Neural cell (in vitro differentiated cells): ENCODE measurements at regions not wholly inside any gene's neighbourhood (a gene's known extent, or its start where the extent isn't known, plus 50 kb on each side); places are given as distances from the start of the nearest gene placed in this dataset.

Experiments
- H2AFZ ChIP-seq: fragments of 200-600, 300-800 bp; sonication (generic), shearing (Covaris generic); 2 replicates; pipeline ENCODE4 v1.6.0; 2014; ENCODE audit warnings: low read depth, mild to moderate bottlenecking, antibody characterized with exemption, low read length, moderate library complexity
- H3F3A ChIP-seq: fragments of 200-600 bp; shearing (Covaris generic); 2 replicates; pipeline ENCODE4 v1.6.1; 2016; ENCODE audit warnings: mild to moderate bottlenecking, moderate library complexity, mixed read lengths, antibody characterized with exemption, low read length; ENCODE audit not compliant: insufficient read depth, poor library complexity, severe bottlenecking
- H3K27ac ChIP-seq: fragments of 200-600, 300-800 bp; sonication (generic), shearing (Covaris generic); 2 replicates; pipeline ENCODE4 v1.5.1; 2014; ENCODE audit warnings: mild to moderate bottlenecking, low read length, moderate library complexity
- H3K27me3 ChIP-seq: fragments of 300-800, 200-600 bp; sonication (generic), shearing (Covaris generic); 2 replicates; pipeline ENCODE4 v1.6.0; 2014; ENCODE audit warnings: mild to moderate bottlenecking, low read depth, low read length, moderate library complexity; ENCODE audit not compliant: insufficient read depth
- H3K36me3 ChIP-seq: fragments of 300-800, 200-600 bp; sonication (generic), shearing (Covaris generic); 2 replicates; pipeline ENCODE4 v1.5.1; 2014; ENCODE audit warnings: mild to moderate bottlenecking, antibody characterized with exemption, low read length, moderate library complexity; ENCODE audit not compliant: insufficient read depth
- H3K4me2 ChIP-seq: fragments of 300-800, 200-600 bp; sonication (generic), shearing (Covaris generic); 2 replicates; pipeline ENCODE4 v1.6.0; 2014; ENCODE audit warnings: mild to moderate bottlenecking, low read length
- H3K4me3 ChIP-seq: fragments of 300-800, 200-600 bp; sonication (generic), shearing (Covaris generic); 2 replicates; pipeline ENCODE4 v1.5.1; 2014; ENCODE audit warnings: mild to moderate bottlenecking, low read length, moderate library complexity
- H3K79me2 ChIP-seq: fragments of 200-600 bp; shearing (Covaris generic); replicated peaks from 2 replicates; pipeline ENCODE4 v1.6.0; 2014; ENCODE audit warnings: mild to moderate bottlenecking, low read length, moderate library complexity; ENCODE audit not compliant: insufficient read depth
- H3K9ac ChIP-seq: fragments of 300-800, 200-600 bp; sonication (generic), shearing (Covaris generic); 2 replicates; pipeline ENCODE4 v1.6.1; 2016; ENCODE audit warnings: mild to moderate bottlenecking, low read length, mixed read lengths
- H3K9me2 ChIP-seq: fragments of 200-600 bp; shearing (Covaris generic); 2 replicates; pipeline ENCODE4 v1.6.1; 2016; ENCODE audit warnings: mild to moderate bottlenecking, low read length, mixed read lengths; ENCODE audit not compliant: insufficient read depth
- H3K9me3 ChIP-seq: fragments of 200-600, 300-800 bp; sonication (generic), shearing (Covaris generic); 2 replicates; pipeline ENCODE4 v1.6.1; 2016; ENCODE audit warnings: mild to moderate bottlenecking, mixed run types, low read length, moderate library complexity, mixed read lengths
- H4K20me1 ChIP-seq: fragments of 200-600 bp; shearing (Covaris generic); 2 replicates; pipeline ENCODE4 v1.6.1; 2016; ENCODE audit warnings: mild to moderate bottlenecking, mixed run types; ENCODE audit not compliant: insufficient read depth
- CTCF ChIP-seq: fragments of 450-650 bp; IDR thresholded peaks from 2 replicates; pipeline ENCODE4 v1.5.1; 2014; ENCODE audit warnings: antibody characterized with exemption, mild to moderate bottlenecking, moderate library complexity; ENCODE audit not compliant: poor library complexity, severe bottlenecking
- EP300 ChIP-seq: fragments of 450-650 bp; conservative IDR thresholded peaks from 2 replicates; pipeline ENCODE4 v1.6.1; 2014; ENCODE audit warnings: antibody characterized with exemption, mild to moderate bottlenecking, moderate library complexity; ENCODE audit not compliant: poor library complexity, severe bottlenecking
- EZH2 ChIP-seq: fragments of 200-600, 300-800 bp; shearing (Covaris generic), sonication (generic); IDR thresholded peaks from 2 replicates; pipeline ENCODE4 v1.6.1; 2014; ENCODE audit warnings: antibody characterized with exemption, low read length, borderline replicate concordance, mild to moderate bottlenecking; ENCODE audit not compliant: insufficient read depth, poor library complexity, severe bottlenecking
- MXI1 ChIP-seq: fragments of 450-650 bp; conservative IDR thresholded peaks from 2 replicates; pipeline ENCODE4 v1.6.1; 2014; ENCODE audit warnings: antibody characterized with exemption, mild to moderate bottlenecking; ENCODE audit not compliant: poor library complexity, severe bottlenecking
- POLR2AphosphoS5 ChIP-seq: IDR thresholded peaks from 2 replicates; pipeline ENCODE4 v1.6.1; 2012
- RAD21 ChIP-seq: fragments of 450-650 bp; conservative IDR thresholded peaks from 2 replicates; pipeline ENCODE4 v1.6.1; 2014; ENCODE audit warnings: antibody characterized with exemption, mild to moderate bottlenecking, moderate library complexity
- REST ChIP-seq: IDR thresholded peaks from 2 replicates; pipeline ENCODE4 v1.6.1; 2012; ENCODE audit warnings: borderline replicate concordance
- SMC3 ChIP-seq: fragments of 450-650 bp; conservative IDR thresholded peaks from 2 replicates; pipeline ENCODE4 v1.6.1; 2014; ENCODE audit warnings: antibody characterized with exemption, mild to moderate bottlenecking, moderate library complexity; ENCODE audit not compliant: poor library complexity
- TAF1 ChIP-seq: IDR thresholded peaks from 2 replicates; pipeline ENCODE4 v1.6.1; 2012; ENCODE audit warnings: low read depth

DNA sequence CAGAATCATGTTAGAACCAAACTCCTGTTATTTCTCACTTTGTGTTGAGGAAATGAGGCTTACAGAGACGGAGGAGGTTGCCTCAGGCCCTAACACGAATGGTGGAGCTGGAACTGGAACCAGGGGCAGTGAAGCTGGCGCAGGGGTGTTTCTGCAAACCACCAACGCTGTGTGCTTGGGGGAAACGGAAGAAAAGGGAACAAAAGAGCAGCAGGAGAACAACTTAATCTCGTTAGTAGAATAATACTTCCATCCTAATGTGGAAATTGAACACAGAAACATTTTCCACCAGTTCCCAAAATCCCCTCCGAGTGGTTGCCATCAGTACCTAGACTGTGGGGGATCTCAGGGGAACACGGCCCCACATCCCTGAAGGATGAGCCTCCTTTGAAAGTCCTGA lies 103.4 kb upstream of the FRMD1 start:
- no peaks in the 10 kb centered on the region for H3K36me3 ChIP-seq
- H4K20me1 ChIP-seq, result no peaks in the 10 kb centered on the region
- no peak overlapping the region for H3K4me2 ChIP-seq
- no peaks in the 10 kb centered on the region for H3F3A ChIP-seq
- no peak for TF ChIP-seq TAF1
- no peak for TF ChIP-seq RAD21
- TF ChIP-seq REST, result no peak
- TF ChIP-seq POLR2AphosphoS5, result no peak
- TF ChIP-seq EP300, result no peak
- TF ChIP-seq MXI1, result no peak
- no peak for TF ChIP-seq CTCF
- no peak for TF ChIP-seq SMC3
- no peak for TF ChIP-seq EZH2
- H3K27ac ChIP-seq, result no peak overlapping the region
- H3K9ac ChIP-seq, result no peak overlapping the region
- no peaks in the 10 kb centered on the region for H3K79me2 ChIP-seq
- no peak overlapping the region for H2AFZ ChIP-seq
- H3K9me3 ChIP-seq, result no peaks in the 10 kb centered on the region
- no peaks in the 10 kb centered on the region for H3K9me2 ChIP-seq
- H3K4me3 ChIP-seq, result no peak overlapping the region
- peaks cover 12% of the 10 kb centered on the region for H3K27me3 ChIP-seq

DNA sequence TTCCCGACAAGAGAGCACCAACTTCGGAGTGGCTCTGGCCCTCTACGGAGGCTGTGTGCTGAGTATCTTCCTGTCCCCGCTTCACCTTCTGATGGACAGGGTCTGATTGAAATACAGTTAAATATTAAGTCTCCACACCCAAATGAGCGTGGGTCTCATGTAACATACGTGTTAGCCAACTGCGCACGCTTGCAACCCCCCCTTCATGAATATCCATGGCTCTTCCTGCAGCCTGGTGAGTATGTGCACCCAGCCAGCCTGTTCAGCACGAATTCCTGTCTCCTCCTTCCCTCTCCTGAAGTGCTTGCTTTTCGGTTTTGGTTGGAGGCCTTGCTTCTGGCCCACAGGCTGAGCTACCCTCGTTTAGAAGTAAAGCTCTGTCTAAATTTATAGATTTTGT lies 102.9 kb upstream of the FRMD1 start:
- H3F3A ChIP-seq, result no peaks in the 10 kb centered on the region
- no peak overlapping the region for H3K27ac ChIP-seq
- no peaks in the 10 kb centered on the region for H3K9me2 ChIP-seq
- H3K36me3 ChIP-seq, result no peaks in the 10 kb centered on the region
- no peak overlapping the region for H2AFZ ChIP-seq
- H4K20me1 ChIP-seq, result no peaks in the 10 kb centered on the region
- no peak overlapping the region for H3K4me2 ChIP-seq
- TF ChIP-seq MXI1 (no peak), SMC3 (no peak), EP300 (no peak), EZH2 (no peak), REST (no peak), TAF1 (no peak), CTCF (no peak)
- H3K79me2 ChIP-seq, result no peaks in the 10 kb centered on the region
- no peak overlapping the region for H3K4me3 ChIP-seq
- peaks cover 12% of the 10 kb centered on the region for H3K27me3 ChIP-seq
- H3K9me3 ChIP-seq, result no peaks in the 10 kb centered on the region
- no peak overlapping the region for H3K9ac ChIP-seq
